ENCODE measurements at regions not wholly inside any gene's neighbourhood (a gene's known extent, or its start where the extent isn't known, plus 50 kb on each side); places are given as distances from the start of the nearest gene placed in this dataset.

DNA sequence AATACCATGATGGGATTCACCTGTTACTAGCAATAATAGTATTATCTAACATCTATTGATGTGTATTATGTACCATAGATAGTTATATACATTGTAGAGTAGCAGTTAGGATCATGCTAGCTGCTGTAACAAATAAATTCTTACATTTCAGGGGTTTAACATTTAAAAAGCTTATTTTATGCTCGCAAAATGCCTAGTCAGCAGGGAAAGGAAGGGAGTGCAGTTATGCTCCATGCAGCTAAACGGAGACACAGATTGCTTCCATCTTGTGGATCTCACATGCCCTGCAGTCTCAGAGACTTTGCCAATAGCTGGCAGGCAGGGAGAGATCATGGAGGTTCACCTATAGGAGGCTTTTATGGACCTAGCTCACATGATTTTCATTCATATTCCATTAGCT is 364.1 kb downstream of the TOX3 start:
- H3K36me3 Mint-ChIP-seq (ENCODE audit: low read depth) = no peaks in the 10 kb centered on the region
- H3K9me3 ChIP-seq (ENCODE audit: control insufficient read depth in 1 of 2, insufficient read depth in 1 of 2, low read length in 2 of 2) = no peaks in the 10 kb centered on the region

DNA sequence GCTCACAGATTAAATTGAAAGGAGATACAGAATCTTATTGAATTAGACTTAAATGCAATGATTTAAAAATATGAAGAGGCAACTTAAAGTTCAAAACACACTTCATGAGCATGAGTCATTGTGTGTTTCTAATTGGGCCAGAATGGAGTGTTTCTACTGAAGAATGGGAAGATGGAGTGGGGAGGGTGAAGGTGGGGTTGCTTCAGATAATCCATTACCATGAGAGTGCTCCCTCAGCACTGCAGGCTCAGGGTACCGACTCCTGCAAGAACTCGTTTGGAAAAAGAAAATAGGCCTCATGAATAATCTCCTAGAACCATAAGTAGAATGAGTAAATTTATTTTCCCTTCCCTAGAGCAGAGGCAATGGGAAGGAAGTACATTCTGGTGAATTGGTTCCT is 372.8 kb downstream of the TOX3 start:
- H3K27me3 Mint-ChIP-seq = no peaks in the 10 kb centered on the region
- no peaks in the 10 kb centered on the region for H3K9me3 ChIP-seq (ENCODE audit: control insufficient read depth in 1 of 2, insufficient read depth in 1 of 2, low read length in 2 of 2)
- H3K4me3 ChIP-seq (ENCODE audit: low read length) = no peak overlapping the region
- H3K9me3 Mint-ChIP-seq = peaks cover 6% of the 10 kb centered on the region
- H3K36me3 Mint-ChIP-seq (ENCODE audit: low read depth) = no peaks in the 10 kb centered on the region
- no peaks in the 10 kb centered on the region for H3K27me3 ChIP-seq (ENCODE audit: control insufficient read depth in 1 of 2, insufficient read depth in 2 of 2, low read length in 2 of 2)
- DNase-seq (no peak), ATAC-seq (ENCODE audit: poor library complexity) (no peak)
- no peaks in the 10 kb centered on the region for H3K4me1 Mint-ChIP-seq (ENCODE audit: low read depth)
- no peaks in the 10 kb centered on the region for H3K36me3 ChIP-seq (ENCODE audit: insufficient read depth, low read length)
- intact Hi-C loops (cut with DNase I, micrococcal nuclease) = no loop called here
- no peak overlapping the region for H3K27ac Mint-ChIP-seq
- TF ChIP-seq, protein P1, sequence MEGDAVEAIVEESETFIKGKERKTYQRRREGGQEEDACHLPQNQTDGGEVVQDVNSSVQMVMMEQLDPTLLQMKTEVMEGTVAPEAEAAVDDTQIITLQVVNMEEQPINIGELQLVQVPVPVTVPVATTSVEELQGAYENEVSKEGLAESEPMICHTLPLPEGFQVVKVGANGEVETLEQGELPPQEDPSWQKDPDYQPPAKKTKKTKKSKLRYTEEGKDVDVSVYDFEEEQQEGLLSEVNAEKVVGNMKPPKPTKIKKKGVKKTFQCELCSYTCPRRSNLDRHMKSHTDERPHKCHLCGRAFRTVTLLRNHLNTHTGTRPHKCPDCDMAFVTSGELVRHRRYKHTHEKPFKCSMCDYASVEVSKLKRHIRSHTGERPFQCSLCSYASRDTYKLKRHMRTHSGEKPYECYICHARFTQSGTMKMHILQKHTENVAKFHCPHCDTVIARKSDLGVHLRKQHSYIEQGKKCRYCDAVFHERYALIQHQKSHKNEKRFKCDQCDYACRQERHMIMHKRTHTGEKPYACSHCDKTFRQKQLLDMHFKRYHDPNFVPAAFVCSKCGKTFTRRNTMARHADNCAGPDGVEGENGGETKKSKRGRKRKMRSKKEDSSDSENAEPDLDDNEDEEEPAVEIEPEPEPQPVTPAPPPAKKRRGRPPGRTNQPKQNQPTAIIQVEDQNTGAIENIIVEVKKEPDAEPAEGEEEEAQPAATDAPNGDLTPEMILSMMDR (IDR thresholded peaks at IDR 0.05) = no peak
- CTCF ChIA-PET = no interaction called here
- no peaks in the 10 kb centered on the region for H3K4me1 ChIP-seq (ENCODE audit: insufficient read depth, low read length)
- H3K27ac ChIP-seq (ENCODE audit: low read depth in 1 of 2, low read length in 2 of 2) = no peak overlapping the region
- H3K4me3 Mint-ChIP-seq = no peak overlapping the region
- POLR2A ChIA-PET = no interaction called here

More for the DNA sequence above, 364.1 kb downstream of the TOX3 start:
- Histone ChIP-seq H3K4me3 (ENCODE audit: low read length) (no peak overlapping the region), H3K27me3 (ENCODE audit: control insufficient read depth in 1 of 2, insufficient read depth in 2 of 2, low read length in 2 of 2) (no peaks in the 10 kb centered on the region), H3K36me3 (ENCODE audit: insufficient read depth, low read length) (no peaks in the 10 kb centered on the region), H3K27ac (ENCODE audit: low read depth in 1 of 2, low read length in 2 of 2) (no peak overlapping the region), H3K4me1 (ENCODE audit: insufficient read depth, low read length) (no peaks in the 10 kb centered on the region)
- Mint-ChIP-seq H3K4me1 (ENCODE audit: low read depth) (no peaks in the 10 kb centered on the region), H3K9me3 (peaks cover 2% of the 10 kb centered on the region), H3K27ac (no peak overlapping the region), H3K4me3 (no peak overlapping the region), H3K27me3 (no peaks in the 10 kb centered on the region)
- TF ChIP-seq, protein P1 (IDR thresholded peaks at IDR 0.05) = no peak
- POLR2A ChIA-PET = no interaction called here
- ATAC-seq (ENCODE audit: poor library complexity) = no peak
- CTCF ChIA-PET = interaction anchor here (2.0 kb wide), 1 partner anchor 9 kb away, joined by 5 read pairs; no protein-coding TSS in a partner anchor
- DNase-seq = no peak
- intact Hi-C loops (cut with DNase I, micrococcal nuclease) = no loop called here

DNA sequence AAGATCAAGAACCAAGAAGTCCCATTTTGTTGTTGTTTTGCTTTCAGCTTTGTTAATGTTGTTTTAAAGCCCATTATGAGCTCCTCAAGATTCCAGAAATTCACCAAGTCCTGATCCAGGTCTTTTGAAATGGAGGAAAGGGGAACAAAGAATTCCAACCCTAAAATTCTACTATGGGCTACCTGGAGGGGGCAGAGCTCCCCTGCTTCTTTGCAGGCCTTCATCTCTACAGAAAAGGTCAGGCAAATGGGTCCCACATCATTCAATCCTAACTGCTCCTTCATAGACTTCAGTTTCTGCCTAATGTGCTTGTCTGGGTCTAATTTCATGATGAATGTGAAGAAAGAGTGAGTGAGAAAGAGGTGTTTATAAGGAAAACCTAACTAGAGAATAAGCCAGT is 375.5 kb downstream of the TOX3 start:
- Mint-ChIP-seq H3K4me3 (no peak overlapping the region), H3K27me3 (no peaks in the 10 kb centered on the region), H3K36me3 (ENCODE audit: low read depth) (no peaks in the 10 kb centered on the region), H3K9me3 (peaks cover 6% of the 10 kb centered on the region), H3K4me1 (ENCODE audit: low read depth) (no peaks in the 10 kb centered on the region), H3K27ac (no peak overlapping the region)
- H3K27me3 ChIP-seq (ENCODE audit: control insufficient read depth in 1 of 2, insufficient read depth in 2 of 2, low read length in 2 of 2) = no peaks in the 10 kb centered on the region
- ATAC-seq (ENCODE audit: poor library complexity) (no peak), DNase-seq (no peak)
- no peaks in the 10 kb centered on the region for H3K36me3 ChIP-seq (ENCODE audit: insufficient read depth, low read length)
- intact Hi-C loops (cut with DNase I, micrococcal nuclease) = no loop called here
- H3K4me1 ChIP-seq (ENCODE audit: insufficient read depth, low read length) = no peaks in the 10 kb centered on the region
- TF ChIP-seq, protein P1 (IDR thresholded peaks at IDR 0.05) = no peak
- no peak overlapping the region for H3K4me3 ChIP-seq (ENCODE audit: low read length)
- H3K9me3 ChIP-seq (ENCODE audit: control insufficient read depth in 1 of 2, insufficient read depth in 1 of 2, low read length in 2 of 2) = no peaks in the 10 kb centered on the region
- ChIA-PET CTCF (no interaction called here), POLR2A (no interaction called here)
- H3K27ac ChIP-seq (ENCODE audit: low read depth in 1 of 2, low read length in 2 of 2) = no peak overlapping the region
